Endothelial cell of umbilical vein (primary cell): ENCODE measurements at regions not wholly inside any gene's neighbourhood (a gene's known extent, or its start where the extent isn't known, plus 50 kb on each side); places are given as distances from the start of the nearest gene placed in this dataset.

Source experiments
- BruUV-seq: library from RNA; stranded (reverse); fragments of 400-500 nt; replicated peaks from 2 replicates; lab custom pipeline; 2021; lab: Mats Ljungman, UMichigan
- CTCF ChIA-PET: fragments of 300-600, 350-600 bp; sonication (Branson Sonifier 250); formaldehyde crosslinking; loops from one replicate; lab custom pipeline; 2021; ENCODE audit warnings: antibody characterized with exemption, inconsistent platforms; lab: Charles Lee
- POLR2A ChIA-PET: fragments of 300-600, 350-600 bp; sonication (Branson Sonifier 250); formaldehyde crosslinking; loops from one replicate; lab custom pipeline; 2021; ENCODE audit warnings: antibody characterized with exemption, inconsistent platforms; lab: Charles Lee
- DNase-seq: peaks from one replicate; pipeline ENCODE4 v3.0.0-alpha.2; 2011; ENCODE audit warnings: low read depth, low spot score
- FAIRE-seq: peaks from 2 replicates; lab custom pipeline; 2011; peaks lifted over from hg19 to GRCh38; lab: Jason Lieb, UNC
- H2AFZ ChIP-seq: 2 replicates; pipeline ENCODE4 v1.6.0; 2012; ENCODE audit warnings: low read depth, low read length, control low read depth, inconsistent platforms
- H3K27ac ChIP-seq: 2 replicates; pipeline ENCODE4 v1.5.1; 2011; ENCODE audit warnings: low read depth, mild to moderate bottlenecking, control low read depth, low read length, moderate library complexity; ENCODE audit not compliant: insufficient read depth
- H3K27me3 ChIP-seq, 2 experiments: 2 replicates each; pipeline versions ENCODE4 v1.6.0 to v1.6.1; 2011; ENCODE audit warnings: low read length in 2 of 2, mixed read lengths in 1 of 2; ENCODE audit not compliant: control insufficient read depth in 2 of 2, insufficient read depth in 2 of 2
- H3K36me3 ChIP-seq, 2 experiments: 2 replicates in 1 of 2; 3 replicates in 1 of 2; pipeline ENCODE4 v1.5.1; 2011; ENCODE audit warnings: low read length in 2 of 2, mild to moderate bottlenecking in 1 of 2, moderate library complexity in 1 of 2; ENCODE audit not compliant: control insufficient read depth in 2 of 2, insufficient read depth in 2 of 2; ENCODE audit errors: extremely low read depth in 1 of 2
- H3K4me1 ChIP-seq: 3 replicates; pipeline ENCODE4 v1.5.1; 2011; ENCODE audit warnings: mild to moderate bottlenecking, low read length; ENCODE audit not compliant: control insufficient read depth, insufficient read depth; ENCODE audit errors: extremely low read depth
- H3K4me2 ChIP-seq: 2 replicates; pipeline ENCODE4 v1.6.1; 2011; ENCODE audit warnings: low read length, control low read depth, mixed read lengths; ENCODE audit not compliant: insufficient read depth
- H3K4me3 ChIP-seq, 3 experiments: fragments of 200-600 bp in 1 of 3; sonication (generic), shearing (Covaris generic) in 1 of 3; replicated peaks in 1 of 3; 2 replicates each; pipeline ENCODE4 v1.5.1; 2011 to 2016; ENCODE audit warnings: control low read depth in 3 of 3, low read length in 3 of 3, mild to moderate bottlenecking in 2 of 3, inconsistent platforms in 1 of 3, low read depth in 1 of 3, moderate library complexity in 1 of 3; ENCODE audit not compliant: insufficient read depth in 1 of 3
- H3K79me2 ChIP-seq: 2 replicates; pipeline ENCODE4 v1.6.0; 2012; ENCODE audit warnings: low read length, inconsistent platforms; ENCODE audit not compliant: control insufficient read depth, insufficient read depth
- H3K9ac ChIP-seq: replicated peaks from 2 replicates; pipeline ENCODE3; 2011; ENCODE audit warnings: low read length, control low read depth; ENCODE audit not compliant: insufficient read depth; ENCODE audit errors: extremely low read depth
- H3K9me1 ChIP-seq: replicated peaks from 3 replicates; pipeline ENCODE4 v1.6.0; 2011; ENCODE audit warnings: mild to moderate bottlenecking, low read length; ENCODE audit not compliant: control insufficient read depth, insufficient read depth; ENCODE audit errors: extremely low read depth
- H3K9me3 ChIP-seq: replicated peaks from 2 replicates; pipeline ENCODE4 v1.5.1; 2012; ENCODE audit warnings: low read length, inconsistent platforms; ENCODE audit not compliant: control insufficient read depth, insufficient read depth
- H4K20me1 ChIP-seq: replicated peaks from 2 replicates; pipeline ENCODE3; 2011; ENCODE audit warnings: mild to moderate bottlenecking, low read length; ENCODE audit not compliant: control insufficient read depth, insufficient read depth; ENCODE audit errors: extremely low read depth
- EZH2 ChIP-seq: IDR thresholded peaks from 2 replicates; pipeline ENCODE4 v1.6.1; 2012; ENCODE audit warnings: borderline replicate concordance, low read depth, mild to moderate bottlenecking, moderate library complexity, low read length, inconsistent platforms; ENCODE audit not compliant: severe bottlenecking
- FOS ChIP-seq: IDR thresholded peaks from 2 replicates; pipeline ENCODE4 v1.6.1; 2011; ENCODE audit warnings: mild to moderate bottlenecking, low read length, moderate library complexity, borderline replicate concordance; ENCODE audit not compliant: insufficient read depth
- GATA2 ChIP-seq: IDR thresholded peaks from 2 replicates; pipeline ENCODE4 v1.7.0; 2011; ENCODE audit warnings: low read depth, mild to moderate bottlenecking, moderate library complexity, mixed read lengths, low read length; ENCODE audit not compliant: insufficient read length, insufficient read depth
- JUN ChIP-seq: IDR thresholded peaks from 2 replicates; pipeline ENCODE4 v1.6.1; 2011; ENCODE audit warnings: borderline replicate concordance, low read depth; ENCODE audit not compliant: insufficient read length, insufficient read depth
- MYC ChIP-seq: IDR thresholded peaks from one replicate; pipeline ENCODE4 v1.6.1; 2011; ENCODE audit warnings: mild to moderate bottlenecking, low read depth, low read length
- POLR2A ChIP-seq: IDR thresholded peaks from 2 replicates; pipeline ENCODE4 v1.6.1; 2012; ENCODE audit warnings: low read depth, mild to moderate bottlenecking, control low read depth, low read length
- POLR2AphosphoS5 ChIP-seq: IDR thresholded peaks from 2 replicates; pipeline ENCODE4 v1.6.1; 2012; ENCODE audit warnings: low read depth, mild to moderate bottlenecking, control low read depth, low read length, moderate library complexity; ENCODE audit not compliant: insufficient read depth
- dilution Hi-C: fragments of 300-500 bp; cut with MboI; formaldehyde crosslinking; loops from one replicate; pipeline ENCODE4 v1.15.0; 2019; ENCODE audit warnings: low sequenced_read_pairs; ENCODE audit not compliant: extremely low pct_ligation_motif_present
- intact Hi-C: fragments of 100-400 bp; cut with micrococcal nuclease; formaldehyde crosslinking; loops from one replicate; pipeline ENCODE4 v1.10.0; 2022
- TF ChIP-seq, protein P1 (sequence below), 2 donors: IDR thresholded peaks; 1 replicate in 1 of 2; 2 replicates in 1 of 2; pipeline ENCODE4 v1.5.1; 2011; ENCODE audit warnings: low read length in 2 of 2, mild to moderate bottlenecking in 2 of 2, moderate library complexity in 2 of 2, control low read depth in 1 of 2, inconsistent platforms in 1 of 2, low read depth in 1 of 2; ENCODE audit not compliant: insufficient read depth in 1 of 2; ENCODE audit errors: extremely low read depth in 1 of 2
- TF ChIP-seq, protein P2 (sequence below): IDR thresholded peaks from 2 replicates; pipeline ENCODE4 v1.6.1; 2011; ENCODE audit not compliant: insufficient read depth, insufficient read length

DNA sequence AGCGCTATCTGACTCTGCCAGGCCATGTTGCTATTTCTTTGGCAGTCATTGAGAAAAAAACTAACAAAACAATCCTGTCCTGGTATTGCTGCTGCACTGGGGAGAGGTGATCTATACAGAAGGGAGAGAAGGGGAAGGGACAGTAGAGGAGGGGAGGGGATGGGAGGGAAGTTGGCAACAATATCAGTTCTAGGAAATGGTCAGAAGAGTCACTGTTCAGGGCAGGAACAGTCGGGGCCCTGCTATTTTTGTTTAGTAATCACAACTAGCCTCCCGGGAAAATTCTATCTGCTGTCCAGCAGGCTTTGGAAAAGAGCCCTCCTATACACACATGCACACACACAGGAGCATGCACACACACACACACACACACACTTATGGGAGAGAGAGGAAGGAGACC is 142.3 kb upstream of the CARMIL1 start:
- BruUV-seq: no TSS peak
- Histone ChIP-seq H3K9ac (no peak overlapping the region), H3K9me1 (no peaks in the 10 kb centered on the region), H3K79me2 (no peaks in the 10 kb centered on the region), H3K4me3 (no peak overlapping the region), H4K20me1 (no peaks in the 10 kb centered on the region), H3K9me3 (no peaks in the 10 kb centered on the region), H3K36me3 (no peaks in the 10 kb centered on the region), H3K27ac (no peak overlapping the region), H3K4me1 (peaks cover 13% of the 10 kb centered on the region), H3K4me2 (no peak overlapping the region), H3K27me3 (no peaks in the 10 kb centered on the region), H2AFZ (peak overlapping the region; percentile 36)
- POLR2A ChIA-PET: no interaction called here
- TF ChIP-seq EZH2: no peak
- TF ChIP-seq JUN: no peak
- TF ChIP-seq, protein P1, sequence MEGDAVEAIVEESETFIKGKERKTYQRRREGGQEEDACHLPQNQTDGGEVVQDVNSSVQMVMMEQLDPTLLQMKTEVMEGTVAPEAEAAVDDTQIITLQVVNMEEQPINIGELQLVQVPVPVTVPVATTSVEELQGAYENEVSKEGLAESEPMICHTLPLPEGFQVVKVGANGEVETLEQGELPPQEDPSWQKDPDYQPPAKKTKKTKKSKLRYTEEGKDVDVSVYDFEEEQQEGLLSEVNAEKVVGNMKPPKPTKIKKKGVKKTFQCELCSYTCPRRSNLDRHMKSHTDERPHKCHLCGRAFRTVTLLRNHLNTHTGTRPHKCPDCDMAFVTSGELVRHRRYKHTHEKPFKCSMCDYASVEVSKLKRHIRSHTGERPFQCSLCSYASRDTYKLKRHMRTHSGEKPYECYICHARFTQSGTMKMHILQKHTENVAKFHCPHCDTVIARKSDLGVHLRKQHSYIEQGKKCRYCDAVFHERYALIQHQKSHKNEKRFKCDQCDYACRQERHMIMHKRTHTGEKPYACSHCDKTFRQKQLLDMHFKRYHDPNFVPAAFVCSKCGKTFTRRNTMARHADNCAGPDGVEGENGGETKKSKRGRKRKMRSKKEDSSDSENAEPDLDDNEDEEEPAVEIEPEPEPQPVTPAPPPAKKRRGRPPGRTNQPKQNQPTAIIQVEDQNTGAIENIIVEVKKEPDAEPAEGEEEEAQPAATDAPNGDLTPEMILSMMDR (IDR thresholded peaks at IDR 0.05; ENCODE audit: extremely low read depth in 1 of 2, insufficient read depth in 1 of 2, low read depth in 1 of 2, low read length in 2 of 2): no peak
- no peak for TF ChIP-seq POLR2A
- TF ChIP-seq, protein P2, sequence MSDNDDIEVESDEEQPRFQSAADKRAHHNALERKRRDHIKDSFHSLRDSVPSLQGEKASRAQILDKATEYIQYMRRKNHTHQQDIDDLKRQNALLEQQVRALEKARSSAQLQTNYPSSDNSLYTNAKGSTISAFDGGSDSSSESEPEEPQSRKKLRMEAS: no peak
- TF ChIP-seq GATA2: no peak
- TF ChIP-seq POLR2AphosphoS5: no peak
- no peak for TF ChIP-seq MYC
- no peak for TF ChIP-seq FOS
- dilution Hi-C loops: no loop called here
- DNase-seq (peak; percentile 54), FAIRE-seq (no peak)
- CTCF ChIA-PET: no interaction called here
- intact Hi-C loops: loop anchor here (5.0 kb wide), 1 partner anchor 125 kb away; no protein-coding TSS in a partner anchor
